H9 (cell line): ENCODE measurements at regions not wholly inside any gene's neighbourhood (a gene's known extent, or its start where the extent isn't known, plus 50 kb on each side); places are given as distances from the start of the nearest gene placed in this dataset.

ENCODE experiments used
- DNase-seq: peaks from one replicate; pipeline ENCODE4 v3.0.0-alpha.2; 2017
- H2AFZ ChIP-seq: one replicate; pipeline ENCODE4 v1.6.1; 2013; ENCODE audit warnings: mild to moderate bottlenecking, low read length, control low read depth, moderate library complexity
- H2AK5ac ChIP-seq: 2 replicates; pipeline ENCODE4 v1.6.1; 2013; ENCODE audit warnings: low read length, control low read depth, mixed read lengths; ENCODE audit not compliant: insufficient read length
- H2BK120ac ChIP-seq: one replicate; pipeline ENCODE4 v1.6.1; 2013; ENCODE audit warnings: low read depth, mild to moderate bottlenecking, low read length, control low read depth, inconsistent platforms; ENCODE audit not compliant: poor library complexity, severe bottlenecking
- H2BK12ac ChIP-seq: 2 replicates; pipeline ENCODE4 v1.6.1; 2013; ENCODE audit warnings: low read length, control low read depth, mixed read lengths, low read depth; ENCODE audit not compliant: insufficient read length
- H2BK15ac ChIP-seq: 2 replicates; pipeline ENCODE4 v1.6.1; 2013; ENCODE audit warnings: low read depth, low read length, control low read depth
- H2BK20ac ChIP-seq: one replicate; pipeline ENCODE4 v1.6.1; 2013; ENCODE audit warnings: low read depth, mild to moderate bottlenecking, low read length, control low read depth, inconsistent platforms; ENCODE audit not compliant: poor library complexity, severe bottlenecking
- H2BK5ac ChIP-seq: 2 replicates; pipeline ENCODE4 v1.6.1; 2013; ENCODE audit warnings: low read length, control low read depth, mixed read lengths; ENCODE audit not compliant: insufficient read length
- H3K14ac ChIP-seq: 2 replicates; pipeline ENCODE4 v1.6.1; 2013; ENCODE audit warnings: low read length, control low read depth; ENCODE audit not compliant: insufficient read depth
- H3K18ac ChIP-seq: 2 replicates; pipeline ENCODE4 v1.6.1; 2013; ENCODE audit warnings: low read depth, mild to moderate bottlenecking, mixed read lengths, low read length, control low read depth; ENCODE audit not compliant: insufficient read length
- H3K23ac ChIP-seq: 2 replicates; pipeline ENCODE4 v1.6.1; 2013; ENCODE audit warnings: low read length, control low read depth, mixed read lengths, low read depth; ENCODE audit not compliant: insufficient read length
- H3K23me2 ChIP-seq: 2 replicates; pipeline ENCODE4 v1.6.1; 2013; ENCODE audit warnings: low read depth, mild to moderate bottlenecking, mixed read lengths, low read length, control low read depth; ENCODE audit not compliant: insufficient read length, poor library complexity, severe bottlenecking
- H3K27ac ChIP-seq: 2 replicates; pipeline ENCODE4 v1.5.1; 2013; ENCODE audit warnings: low read length, control low read depth, mixed read lengths, low read depth; ENCODE audit not compliant: insufficient read length
- H3K27me3 ChIP-seq: 2 replicates; pipeline ENCODE4 v1.6.1; 2013; ENCODE audit warnings: low read length, control low read depth, inconsistent platforms; ENCODE audit not compliant: insufficient read depth
- H3K4ac ChIP-seq: 2 replicates; pipeline ENCODE4 v1.6.1; 2013; ENCODE audit warnings: low read depth, mild to moderate bottlenecking, control low read depth, inconsistent platforms, low read length, moderate library complexity
- H3K4me1 ChIP-seq: 2 replicates; pipeline ENCODE4 v1.6.1; 2013; ENCODE audit warnings: low read length, control low read depth, inconsistent platforms; ENCODE audit not compliant: insufficient read depth
- H3K4me2 ChIP-seq: 2 replicates; pipeline ENCODE4 v1.6.1; 2013; ENCODE audit warnings: low read length, control low read depth, mixed read lengths; ENCODE audit not compliant: insufficient read length, insufficient read depth
- H3K56ac ChIP-seq: 2 replicates; pipeline ENCODE4 v1.6.1; 2013; ENCODE audit warnings: low read depth, mild to moderate bottlenecking, mixed read lengths, low read length, control low read depth; ENCODE audit not compliant: insufficient read length
- H3K79me1 ChIP-seq: 2 replicates; pipeline ENCODE4 v1.6.1; 2013; ENCODE audit warnings: low read depth, mild to moderate bottlenecking, moderate library complexity, low read length, control low read depth, inconsistent platforms; ENCODE audit not compliant: insufficient read depth, poor library complexity, severe bottlenecking
- H3K79me2 ChIP-seq: 2 replicates; pipeline ENCODE4 v1.6.1; 2013; ENCODE audit warnings: low read length, control low read depth, inconsistent platforms; ENCODE audit not compliant: insufficient read depth
- H3K9ac ChIP-seq: 2 replicates; pipeline ENCODE4 v1.6.1; 2013; ENCODE audit warnings: low read length, control low read depth, mixed read lengths; ENCODE audit not compliant: insufficient read length; ENCODE audit errors: extremely low read depth
- H3K9me3 ChIP-seq: one replicate; pipeline ENCODE4 v1.6.1; 2013; ENCODE audit warnings: low read depth, low read length, inconsistent platforms; ENCODE audit not compliant: control insufficient read depth
- H3T11ph ChIP-seq: one replicate; pipeline ENCODE4 v1.6.1; 2013; ENCODE audit warnings: mild to moderate bottlenecking, low read length, control low read depth, inconsistent platforms
- H4K20me1 ChIP-seq: one replicate; pipeline ENCODE4 v1.6.1; 2013; ENCODE audit not compliant: control insufficient read depth, insufficient read length, insufficient read depth
- H4K5ac ChIP-seq: 2 replicates; pipeline ENCODE4 v1.6.1; 2013; ENCODE audit warnings: low read depth, mild to moderate bottlenecking, mixed read lengths, low read length, control low read depth; ENCODE audit not compliant: insufficient read length
- H4K8ac ChIP-seq: replicated peaks from 2 replicates; pipeline ENCODE4 v1.6.1; 2013; ENCODE audit warnings: low read length, control low read depth, mixed read lengths, low read depth; ENCODE audit not compliant: insufficient read length
- H4K91ac ChIP-seq: 2 replicates; pipeline ENCODE4 v1.6.1; 2013; ENCODE audit warnings: low read depth, mild to moderate bottlenecking, moderate library complexity, mixed read lengths, low read length, control low read depth; ENCODE audit not compliant: insufficient read length
- H3K27ac Mint-ChIP-seq, 3 experiments: 2 replicates in 2 of 3; 3 replicates in 1 of 3; pipeline ENCODE4 v1.8.0; 2020 to 2021; ENCODE audit warnings: mixed read lengths in 3 of 3, mild to moderate bottlenecking in 1 of 3, moderate library complexity in 1 of 3
- H3K27me3 Mint-ChIP-seq: 2 replicates; pipeline ENCODE4 v1.8.0; 2021; ENCODE audit warnings: low read depth, mild to moderate bottlenecking, moderate library complexity, mixed read lengths
- H3K36me3 Mint-ChIP-seq, 3 experiments: 2 replicates in 2 of 3; 3 replicates in 1 of 3; pipeline ENCODE4 v1.8.0; 2020 to 2021; ENCODE audit warnings: low read depth in 3 of 3, mixed read lengths in 3 of 3; ENCODE audit not compliant: insufficient read depth in 1 of 3
- H3K4me1 Mint-ChIP-seq, 2 experiments: 2 replicates each; pipeline ENCODE4 v1.8.0; 2020; ENCODE audit warnings: mixed read lengths in 2 of 2
- H3K4me3 Mint-ChIP-seq, 2 experiments: 2 replicates in 1 of 2; 3 replicates in 1 of 2; pipeline ENCODE4 v1.8.0; 2020 to 2021; ENCODE audit warnings: mild to moderate bottlenecking in 2 of 2, mixed read lengths in 2 of 2, moderate library complexity in 1 of 2
- H3K9me3 Mint-ChIP-seq, 2 experiments: 2 replicates in 1 of 2; 3 replicates in 1 of 2; pipeline ENCODE4 v1.8.0; 2020; ENCODE audit warnings: mild to moderate bottlenecking in 2 of 2, mixed read lengths in 2 of 2, moderate library complexity in 1 of 2
- CTCF ChIP-seq: fragments of 200-600 bp; sonication (generic); conservative IDR thresholded peaks from 3 replicates; pipeline ENCODE4 v1.8.0; 2021; ENCODE audit warnings: antibody characterized with exemption, mild to moderate bottlenecking
- WGBS: extraction: QIAGEN DNeasy Blood & Tissue Kit; methylation state at CpG from one replicate; pipeline ENCODE4 v1.1.7; 2013; ENCODE audit warnings: missing lambda C conversion rate, low lambda C conversion rate, mixed read lengths; ENCODE audit not compliant: insufficient read length; ENCODE audit errors: extremely low coverage; 5-methylcytosine and 5-hydroxymethylcytosine counted together

- Mint-ChIP-seq H3K27me3 (no peaks in the 10 kb centered on the region), H3K36me3 (no peaks in the 10 kb centered on the region), H3K4me1 (no peaks in the 10 kb centered on the region; a peak in 1 of 4 replicates), H3K4me3 (no peak overlapping the region), H3K9me3 (no peaks in the 10 kb centered on the region), H3K27ac (no peak overlapping the region)
- Histone ChIP-seq H3K56ac (no peak overlapping the region), H4K8ac (no peak overlapping the region), H3K23ac (no peak overlapping the region), H3K4ac (no peak overlapping the region), H2AFZ (no peak overlapping the region), H3K23me2 (no peaks in the 10 kb centered on the region), H4K5ac (no peak overlapping the region), H3K14ac (no peak overlapping the region), H3K4me1 (peaks cover 2% of the 10 kb centered on the region; the same call in 1 of the 2 replicates), H4K20me1 (no peaks in the 10 kb centered on the region), H3K79me2 (no peaks in the 10 kb centered on the region), H3K4me2 (no peak overlapping the region), H3K27ac (no peak overlapping the region), H3T11ph (no peak overlapping the region), H2BK20ac (no peak overlapping the region), H2BK5ac (no peak overlapping the region), H2BK15ac (no peak overlapping the region), H2BK120ac (no peak overlapping the region), H2AK5ac (no peak overlapping the region), H3K9me3 (no peaks in the 10 kb centered on the region), H4K91ac (no peak overlapping the region), H3K79me1 (no peaks in the 10 kb centered on the region), H3K27me3 (no peaks in the 10 kb centered on the region), H3K9ac (no peak overlapping the region), H2BK12ac (no peak overlapping the region), H3K18ac (no peak overlapping the region)
- no CpG with 5 or more reads among the region's 2 CpGs for WGBS
- TF ChIP-seq CTCF, result no peak
- no peak for DNase-seq
These were observed 775.1 kb downstream of the FLRT2 start for GRCh38 chr14:86305058-86305457.
